Activated CD4-positive, alpha-beta T cell treated with anti-CD3 and anti-CD28 coated beads, Interleukin-2, amount 10 ng/mL, durations not matched to agents 7 days and 5 days (primary cell): ENCODE measurements at regions not wholly inside any gene's neighbourhood (a gene's known extent, or its start where the extent isn't known, plus 50 kb on each side); places are given as distances from the start of the nearest gene placed in this dataset.
A peak's percentile ranks its signal among the peaks of the same experiment; 100 is the strongest.
"Not testable (repeated sequence)": the region's sequence is repeated elsewhere in the genome, so short reads cannot be mapped to it uniquely, and the experiment has no call there.

Experiments used
- CTCF ChIA-PET: fragments of 350-600 bp; sonication (Branson Sonifier 250); formaldehyde crosslinking; loops from one replicate; lab custom pipeline; 2021; ENCODE audit warnings: antibody characterized with exemption; lab: Charles Lee
- POLR2A ChIA-PET: fragments of 350-600 bp; sonication (Branson Sonifier 250); formaldehyde crosslinking; loops from one replicate; lab custom pipeline; 2021; ENCODE audit warnings: antibody characterized with exemption; lab: Charles Lee
- DNase-seq: peaks from one replicate; pipeline ENCODE4 v3.0.0-alpha.2; 2020
- H3K27ac Mint-ChIP-seq: one replicate; pipeline ENCODE4 v1.8.0; 2021; ENCODE audit warnings: mild to moderate bottlenecking, moderate library complexity, mixed read lengths
- H3K27me3 Mint-ChIP-seq: one replicate; pipeline ENCODE4 v1.8.0; 2021; ENCODE audit warnings: mixed read lengths
- H3K36me3 Mint-ChIP-seq: one replicate; pipeline ENCODE4 v1.8.0; 2021; ENCODE audit warnings: low read depth, mixed read lengths
- H3K4me1 Mint-ChIP-seq: one replicate; pipeline ENCODE4 v1.8.0; 2021; ENCODE audit warnings: mixed read lengths
- H3K4me3 Mint-ChIP-seq: one replicate; pipeline ENCODE4 v1.8.0; 2021; ENCODE audit warnings: mild to moderate bottlenecking, moderate library complexity, mixed read lengths
- H3K9me3 Mint-ChIP-seq: one replicate; pipeline ENCODE4 v1.8.0; 2021; ENCODE audit warnings: mixed read lengths

- H3K9me3 Mint-ChIP-seq: no peaks in the 10 kb centered on the region
- POLR2A ChIA-PET: no interaction called here
- H3K4me1 Mint-ChIP-seq: no peaks in the 10 kb centered on the region
- H3K4me3 Mint-ChIP-seq: no peak overlapping the region
- H3K36me3 Mint-ChIP-seq: no peaks in the 10 kb centered on the region
- no peak for DNase-seq
- H3K27ac Mint-ChIP-seq: no peak overlapping the region
- CTCF ChIA-PET: no interaction called here
- H3K27me3 Mint-ChIP-seq: no peaks in the 10 kb centered on the region
Observed at GRCh38 chr15:62250978-62251377, 85.9 kb upstream of the C2CD4B start.

GRCh38 chr15:62253294-62253693, 88.2 kb upstream of the C2CD4B start:
- no peaks in the 10 kb centered on the region for H3K4me1 Mint-ChIP-seq
- CTCF ChIA-PET: no interaction called here
- H3K27ac Mint-ChIP-seq: no peak overlapping the region
- POLR2A ChIA-PET: no interaction called here
- no peaks in the 10 kb centered on the region for H3K9me3 Mint-ChIP-seq
- H3K36me3 Mint-ChIP-seq: no peaks in the 10 kb centered on the region
- DNase-seq: no peak
- H3K27me3 Mint-ChIP-seq: no peaks in the 10 kb centered on the region
- no peak overlapping the region for H3K4me3 Mint-ChIP-seq

GRCh38 chr15:62254137-62254934, 89.3 kb upstream of the C2CD4B start:
- Mint-ChIP-seq H3K4me3 (no peak overlapping the region), H3K27ac (no peak overlapping the region), H3K4me1 (no peaks in the 10 kb centered on the region), H3K27me3 (no peaks in the 10 kb centered on the region), H3K9me3 (peaks cover 2% of the 10 kb centered on the region), H3K36me3 (no peaks in the 10 kb centered on the region)
- ChIA-PET POLR2A (no interaction called here), CTCF (interaction anchor here (0.9 kb wide), 1 partner anchor 187 kb away, joined by 3 read pairs; no protein-coding TSS in a partner anchor)
- peak; percentile 71 for DNase-seq

GRCh38 chr15:62256430-62256829, 91.3 kb upstream of the C2CD4B start:
- POLR2A ChIA-PET, H3K36me3 Mint-ChIP-seq, DNase-seq, CTCF ChIA-PET, H3K27ac Mint-ChIP-seq, H3K27me3 Mint-ChIP-seq, H3K4me1 Mint-ChIP-seq, H3K9me3 Mint-ChIP-seq, H3K4me3 Mint-ChIP-seq: not testable (repeated sequence)

- peaks cover 3% of the 10 kb centered on the region for H3K36me3 Mint-ChIP-seq
- CTCF ChIA-PET: no interaction called here
- no peak overlapping the region for H3K27ac Mint-ChIP-seq
- POLR2A ChIA-PET: no interaction called here
- no peak for DNase-seq
- no peaks in the 10 kb centered on the region for H3K4me1 Mint-ChIP-seq
- H3K9me3 Mint-ChIP-seq: peaks cover 13% of the 10 kb centered on the region
- no peak overlapping the region for H3K4me3 Mint-ChIP-seq
- H3K27me3 Mint-ChIP-seq: no peaks in the 10 kb centered on the region
Observed at GRCh38 chr15:62257996-62258521, 93.0 kb upstream of the C2CD4B start.

- Mint-ChIP-seq H3K27me3 (no peaks in the 10 kb centered on the region), H3K36me3 (peaks cover 3% of the 10 kb centered on the region), H3K4me3 (no peak overlapping the region), H3K4me1 (no peaks in the 10 kb centered on the region), H3K27ac (no peak overlapping the region), H3K9me3 (peaks cover 21% of the 10 kb centered on the region)
- POLR2A ChIA-PET: no interaction called here
- no peak for DNase-seq
- CTCF ChIA-PET: no interaction called here
Observed at GRCh38 chr15:62262305-62262941, 97.3 kb upstream of the C2CD4B start.

- POLR2A ChIA-PET: no interaction called here
- Mint-ChIP-seq H3K4me3 (no peak overlapping the region), H3K9me3 (peaks cover 26% of the 10 kb centered on the region), H3K36me3 (peaks cover 3% of the 10 kb centered on the region), H3K4me1 (no peaks in the 10 kb centered on the region), H3K27ac (peak overlapping the region; percentile 62), H3K27me3 (no peaks in the 10 kb centered on the region)
- CTCF ChIA-PET: no interaction called here
- DNase-seq: no peak
Observed at GRCh38 chr15:62264196-62264595, 99.1 kb upstream of the C2CD4B start.

- H3K4me3 Mint-ChIP-seq: no peak overlapping the region
- H3K27ac Mint-ChIP-seq: no peak overlapping the region
- H3K4me1 Mint-ChIP-seq: no peaks in the 10 kb centered on the region
- no peaks in the 10 kb centered on the region for H3K27me3 Mint-ChIP-seq
- no peak for DNase-seq
- CTCF ChIA-PET: no interaction called here
- H3K9me3 Mint-ChIP-seq: peaks cover 22% of the 10 kb centered on the region
- peaks cover 3% of the 10 kb centered on the region for H3K36me3 Mint-ChIP-seq
- POLR2A ChIA-PET: no interaction called here
Observed at GRCh38 chr15:62269504-62269903, 104.4 kb upstream of the C2CD4B start.

- CTCF ChIA-PET: no interaction called here
Observed at GRCh38 chr15:62270216-62270921, 105.3 kb upstream of the C2CD4B start.

GRCh38 chr15:62272290-62272689, 107.2 kb upstream of the C2CD4B start:
- peaks cover 3% of the 10 kb centered on the region for H3K27me3 Mint-ChIP-seq
- no peaks in the 10 kb centered on the region for H3K4me1 Mint-ChIP-seq
- peaks cover 22% of the 10 kb centered on the region for H3K9me3 Mint-ChIP-seq
- CTCF ChIA-PET: no interaction called here
- H3K4me3 Mint-ChIP-seq: no peak overlapping the region
- POLR2A ChIA-PET: no interaction called here
- no peak overlapping the region for H3K27ac Mint-ChIP-seq
- no peak for DNase-seq
- H3K36me3 Mint-ChIP-seq: peaks cover 3% of the 10 kb centered on the region

More at GRCh38 chr15:62270216-62270921, 105.3 kb upstream of the C2CD4B start:
- peaks cover 22% of the 10 kb centered on the region for H3K9me3 Mint-ChIP-seq
- H3K36me3 Mint-ChIP-seq: peaks cover 3% of the 10 kb centered on the region
- no peaks in the 10 kb centered on the region for H3K4me1 Mint-ChIP-seq
- POLR2A ChIA-PET: no interaction called here
- no peak overlapping the region for H3K4me3 Mint-ChIP-seq
- H3K27ac Mint-ChIP-seq: no peak overlapping the region
- DNase-seq: no peak
- peaks cover 3% of the 10 kb centered on the region for H3K27me3 Mint-ChIP-seq

- Mint-ChIP-seq H3K27me3 (peaks cover 18% of the 10 kb centered on the region), H3K27ac (no peak overlapping the region), H3K9me3 (peaks cover 2% of the 10 kb centered on the region), H3K4me1 (no peaks in the 10 kb centered on the region), H3K36me3 (no peaks in the 10 kb centered on the region), H3K4me3 (no peak overlapping the region)
- POLR2A ChIA-PET: no interaction called here
- no peak for DNase-seq
- CTCF ChIA-PET: no interaction called here
Observed at GRCh38 chr15:62275831-62276230, 110.7 kb upstream of the C2CD4B start.

- Mint-ChIP-seq H3K4me1 (no peaks in the 10 kb centered on the region), H3K9me3 (no peaks in the 10 kb centered on the region), H3K27ac (no peak overlapping the region), H3K36me3 (no peaks in the 10 kb centered on the region), H3K27me3 (peaks cover 18% of the 10 kb centered on the region), H3K4me3 (no peak overlapping the region)
- ChIA-PET POLR2A (no interaction called here), CTCF (no interaction called here)
- DNase-seq: no peak
Observed at GRCh38 chr15:62277816-62278394, 112.8 kb upstream of the C2CD4B start.

GRCh38 chr15:62278534-62278933, 113.4 kb upstream of the C2CD4B start:
- ChIA-PET POLR2A (interaction anchor here (0.7 kb wide), 1 partner anchor 29 kb away, joined by 3 read pairs; no protein-coding TSS in a partner anchor), CTCF (no interaction called here)
- peaks cover 21% of the 10 kb centered on the region for H3K27me3 Mint-ChIP-seq

More at GRCh38 chr15:62278534-62278933, 113.4 kb upstream of the C2CD4B start:
- no peak overlapping the region for H3K4me3 Mint-ChIP-seq
- no peak for DNase-seq
- no peak overlapping the region for H3K27ac Mint-ChIP-seq
- H3K9me3 Mint-ChIP-seq: no peaks in the 10 kb centered on the region
- H3K4me1 Mint-ChIP-seq: no peaks in the 10 kb centered on the region
- no peaks in the 10 kb centered on the region for H3K36me3 Mint-ChIP-seq
